ENCODE measurements at regions not wholly inside any gene's neighbourhood (a gene's known extent, or its start where the extent isn't known, plus 50 kb on each side); places are given as distances from the start of the nearest gene placed in this dataset.

DNA sequence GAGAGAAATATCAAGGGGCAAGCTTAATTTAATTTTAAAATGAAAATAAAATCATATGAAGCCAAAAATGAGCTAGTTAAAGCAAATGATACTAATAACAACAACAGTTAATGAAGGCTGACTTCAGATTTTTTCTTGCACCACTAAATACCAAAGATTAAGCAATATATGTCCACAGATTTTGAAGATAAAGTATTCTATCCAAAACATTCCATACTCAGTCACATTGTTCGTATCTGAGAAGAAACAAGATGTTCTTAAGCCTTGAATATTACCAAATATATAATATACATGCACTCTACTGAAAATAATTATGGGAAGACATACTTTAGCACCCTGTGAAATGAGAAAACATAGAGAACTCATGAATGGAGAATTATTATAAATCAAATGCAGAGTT is 593.3 kb upstream of the SYT4 start:
- TF ChIP-seq, protein P1, sequence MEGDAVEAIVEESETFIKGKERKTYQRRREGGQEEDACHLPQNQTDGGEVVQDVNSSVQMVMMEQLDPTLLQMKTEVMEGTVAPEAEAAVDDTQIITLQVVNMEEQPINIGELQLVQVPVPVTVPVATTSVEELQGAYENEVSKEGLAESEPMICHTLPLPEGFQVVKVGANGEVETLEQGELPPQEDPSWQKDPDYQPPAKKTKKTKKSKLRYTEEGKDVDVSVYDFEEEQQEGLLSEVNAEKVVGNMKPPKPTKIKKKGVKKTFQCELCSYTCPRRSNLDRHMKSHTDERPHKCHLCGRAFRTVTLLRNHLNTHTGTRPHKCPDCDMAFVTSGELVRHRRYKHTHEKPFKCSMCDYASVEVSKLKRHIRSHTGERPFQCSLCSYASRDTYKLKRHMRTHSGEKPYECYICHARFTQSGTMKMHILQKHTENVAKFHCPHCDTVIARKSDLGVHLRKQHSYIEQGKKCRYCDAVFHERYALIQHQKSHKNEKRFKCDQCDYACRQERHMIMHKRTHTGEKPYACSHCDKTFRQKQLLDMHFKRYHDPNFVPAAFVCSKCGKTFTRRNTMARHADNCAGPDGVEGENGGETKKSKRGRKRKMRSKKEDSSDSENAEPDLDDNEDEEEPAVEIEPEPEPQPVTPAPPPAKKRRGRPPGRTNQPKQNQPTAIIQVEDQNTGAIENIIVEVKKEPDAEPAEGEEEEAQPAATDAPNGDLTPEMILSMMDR (IDR thresholded peaks at IDR 0.05): no peak
- TF ChIP-seq EZH2 (IDR thresholded peaks at IDR 0.05): no peak
- no peak for TF ChIP-seq EZH2phosphoT487 (IDR thresholded peaks at IDR 0.05)

All from neural progenitor cell (in vitro differentiated cells).